Femur (tissue), 1 donor: ENCODE measurements at regions not wholly inside any gene's neighbourhood (a gene's known extent, or its start where the extent isn't known, plus 50 kb on each side); places are given as distances from the start of the nearest gene placed in this dataset.
A peak's percentile ranks its signal among the peaks of the same experiment; 100 is the strongest.
"Not testable (repeated sequence)": the region's sequence is repeated elsewhere in the genome, so short reads cannot be mapped to it uniquely, and the experiment has no call there.

Experiments used
- DNase-seq: peaks from one replicate; pipeline ENCODE4 v3.0.0-alpha.2; 2017

GRCh38 chr20:12512755-12513154, 496.0 kb upstream of the SPTLC3 start:
- DNase-seq, result no peak

GRCh38 chr20:12528104-12528503, 480.7 kb upstream of the SPTLC3 start:
- no peak for DNase-seq

- DNase-seq, result no peak
These were observed 480.2 kb upstream of the SPTLC3 start for GRCh38 chr20:12528591-12529041.

GRCh38 chr20:12531626-12532025, 477.1 kb upstream of the SPTLC3 start:
- DNase-seq, result no peak

- no peak for DNase-seq
These were observed 473.5 kb upstream of the SPTLC3 start for GRCh38 chr20:12535316-12535715.

- DNase-seq, result no peak
These were observed 473.0 kb upstream of the SPTLC3 start for GRCh38 chr20:12535770-12536169.

GRCh38 chr20:12554426-12554825, 454.3 kb upstream of the SPTLC3 start:
- DNase-seq, result no peak

GRCh38 chr20:12555369-12555768, 453.4 kb upstream of the SPTLC3 start:
- DNase-seq, result no peak

- DNase-seq, result not testable (repeated sequence)
These were observed 452.9 kb upstream of the SPTLC3 start for GRCh38 chr20:12555849-12556248.

GRCh38 chr20:12557224-12557623, 451.5 kb upstream of the SPTLC3 start:
- DNase-seq, result no peak

- no peak for DNase-seq
These were observed 443.8 kb upstream of the SPTLC3 start for GRCh38 chr20:12564979-12565378.

- DNase-seq, result no peak
These were observed 442.2 kb upstream of the SPTLC3 start for GRCh38 chr20:12566596-12566995.

GRCh38 chr20:12570371-12570770, 438.4 kb upstream of the SPTLC3 start:
- no peak for DNase-seq

- DNase-seq, result no peak
These were observed 435.3 kb upstream of the SPTLC3 start for GRCh38 chr20:12573442-12573841.

- peak; percentile 82 for DNase-seq
These were observed 433.2 kb upstream of the SPTLC3 start for GRCh38 chr20:12575352-12576095.

- no peak for DNase-seq
These were observed 431.6 kb upstream of the SPTLC3 start for GRCh38 chr20:12577213-12577612.

- DNase-seq, result peak; percentile 40
These were observed 427.0 kb upstream of the SPTLC3 start for GRCh38 chr20:12581644-12582289.

- DNase-seq, result not testable (repeated sequence)
These were observed 426.1 kb upstream of the SPTLC3 start for GRCh38 chr20:12582710-12583109.

- no peak for DNase-seq
These were observed 416.8 kb upstream of the SPTLC3 start for GRCh38 chr20:12591949-12592470.

- no peak for DNase-seq
These were observed 416.0 kb upstream of the SPTLC3 start for GRCh38 chr20:12592756-12593155.

- no peak for DNase-seq
These were observed 415.4 kb upstream of the SPTLC3 start for GRCh38 chr20:12593342-12593873.

GRCh38 chr20:12594410-12595088, 414.2 kb upstream of the SPTLC3 start:
- DNase-seq, result no peak

- DNase-seq, result no peak
These were observed 412.9 kb upstream of the SPTLC3 start for GRCh38 chr20:12595841-12596240.
